ENCODE measurements at regions not wholly inside any gene's neighbourhood (a gene's known extent, or its start where the extent isn't known, plus 50 kb on each side); places are given as distances from the start of the nearest gene placed in this dataset.

DNA sequence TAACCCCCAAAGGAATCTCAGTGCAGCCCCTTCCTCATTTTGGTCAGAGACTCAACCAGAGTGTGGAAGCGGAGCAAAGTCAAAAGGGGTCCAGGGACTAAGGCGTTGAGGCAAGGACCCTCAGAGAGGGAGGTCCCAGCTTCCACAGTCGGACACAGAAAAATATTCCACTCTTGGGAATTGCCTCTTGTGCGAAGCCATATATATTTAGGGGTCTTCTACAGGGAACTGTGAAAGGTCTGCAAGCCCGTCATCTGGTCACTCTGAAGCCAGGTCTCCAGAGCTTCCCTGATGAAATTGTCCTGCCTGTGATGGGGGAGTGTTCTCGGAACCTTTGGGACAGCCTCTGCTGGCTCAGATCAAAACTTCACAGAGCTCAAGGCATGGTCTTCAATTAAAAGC is 160.8 kb downstream of the TBXT start:
- TF ChIP-seq, protein P1, sequence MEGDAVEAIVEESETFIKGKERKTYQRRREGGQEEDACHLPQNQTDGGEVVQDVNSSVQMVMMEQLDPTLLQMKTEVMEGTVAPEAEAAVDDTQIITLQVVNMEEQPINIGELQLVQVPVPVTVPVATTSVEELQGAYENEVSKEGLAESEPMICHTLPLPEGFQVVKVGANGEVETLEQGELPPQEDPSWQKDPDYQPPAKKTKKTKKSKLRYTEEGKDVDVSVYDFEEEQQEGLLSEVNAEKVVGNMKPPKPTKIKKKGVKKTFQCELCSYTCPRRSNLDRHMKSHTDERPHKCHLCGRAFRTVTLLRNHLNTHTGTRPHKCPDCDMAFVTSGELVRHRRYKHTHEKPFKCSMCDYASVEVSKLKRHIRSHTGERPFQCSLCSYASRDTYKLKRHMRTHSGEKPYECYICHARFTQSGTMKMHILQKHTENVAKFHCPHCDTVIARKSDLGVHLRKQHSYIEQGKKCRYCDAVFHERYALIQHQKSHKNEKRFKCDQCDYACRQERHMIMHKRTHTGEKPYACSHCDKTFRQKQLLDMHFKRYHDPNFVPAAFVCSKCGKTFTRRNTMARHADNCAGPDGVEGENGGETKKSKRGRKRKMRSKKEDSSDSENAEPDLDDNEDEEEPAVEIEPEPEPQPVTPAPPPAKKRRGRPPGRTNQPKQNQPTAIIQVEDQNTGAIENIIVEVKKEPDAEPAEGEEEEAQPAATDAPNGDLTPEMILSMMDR (conservative IDR thresholded peaks at IDR 0.05; ENCODE audit: low read depth, low read length): no peak
- TF ChIP-seq EZH2 (IDR thresholded peaks at IDR 0.05; ENCODE audit: low read length, unreplicated experiment) (no peak), EZH2phosphoT487 (IDR thresholded peaks at IDR 0.05; ENCODE audit: borderline replicate concordance, low read length) (no peak)
